ENCODE measurements at regions not wholly inside any gene's neighbourhood (a gene's known extent, or its start where the extent isn't known, plus 50 kb on each side); places are given as distances from the start of the nearest gene placed in this dataset.
"Not testable (repeated sequence)": the region's sequence is repeated elsewhere in the genome, so short reads cannot be mapped to it uniquely, and the experiment has no call there.

- no peak for DNase-seq (ENCODE audit: low read depth in 2 of 2)
These were observed 844.7 kb downstream of the MCTP2 start for GRCh38 chr15:95075792-95076677.

GRCh38 chr15:95076678-95076990 is 845.3 kb downstream of the MCTP2 start:
- no peak for DNase-seq (ENCODE audit: low read depth in 2 of 2)

GRCh38 chr15:95078003-95078402 is 846.6 kb downstream of the MCTP2 start:
- no peak for DNase-seq (ENCODE audit: low read depth in 2 of 2)

- DNase-seq (ENCODE audit: low read depth in 2 of 2): not testable (repeated sequence)
These were observed 848.9 kb downstream of the MCTP2 start for GRCh38 chr15:95080228-95080627.

GRCh38 chr15:95085056-95085455 is 853.7 kb downstream of the MCTP2 start:
- DNase-seq (ENCODE audit: low read depth in 2 of 2): no peak

GRCh38 chr15:95086531-95087252 is 855.3 kb downstream of the MCTP2 start:
- no peak for DNase-seq (ENCODE audit: low read depth in 2 of 2)

GRCh38 chr15:95087253-95087609 is 855.9 kb downstream of the MCTP2 start:
- no peak for DNase-seq (ENCODE audit: low read depth in 2 of 2)

GRCh38 chr15:95091444-95091843 is 860.1 kb downstream of the MCTP2 start:
- no peak for DNase-seq (ENCODE audit: low read depth in 2 of 2)

- DNase-seq (ENCODE audit: low read depth in 2 of 2): no peak
These were observed 863.9 kb downstream of the MCTP2 start for GRCh38 chr15:95095250-95095649.

GRCh38 chr15:95096651-95097050 is 865.3 kb downstream of the MCTP2 start:
- DNase-seq (ENCODE audit: low read depth in 2 of 2): no peak

- DNase-seq (ENCODE audit: low read depth in 2 of 2): no peak
These were observed 866.0 kb downstream of the MCTP2 start for GRCh38 chr15:95097361-95097760.

GRCh38 chr15:95105229-95105628 is 873.9 kb downstream of the MCTP2 start:
- no peak for DNase-seq (ENCODE audit: low read depth in 2 of 2)

- DNase-seq (ENCODE audit: low read depth in 2 of 2): no peak
These were observed 875.4 kb downstream of the MCTP2 start for GRCh38 chr15:95106801-95107200.

GRCh38 chr15:95108673-95109072 is 877.3 kb downstream of the MCTP2 start:
- no peak for DNase-seq (ENCODE audit: low read depth in 2 of 2)

- no peak for DNase-seq (ENCODE audit: low read depth in 2 of 2)
These were observed 880.6 kb downstream of the MCTP2 start for GRCh38 chr15:95111969-95112368.

GRCh38 chr15:95113041-95113440 is 881.7 kb downstream of the MCTP2 start:
- no peak for DNase-seq (ENCODE audit: low read depth in 2 of 2)

GRCh38 chr15:95119041-95119610 is 887.8 kb downstream of the MCTP2 start:
- no peak for DNase-seq (ENCODE audit: low read depth in 2 of 2)

GRCh38 chr15:95120595-95120994 is 889.2 kb downstream of the MCTP2 start:
- DNase-seq (ENCODE audit: low read depth in 2 of 2): no peak

- DNase-seq (ENCODE audit: low read depth in 2 of 2): no peak
These were observed 889.8 kb downstream of the MCTP2 start for GRCh38 chr15:95121191-95121590.

- no peak for DNase-seq (ENCODE audit: low read depth in 2 of 2)
These were observed 894.4 kb downstream of the MCTP2 start for GRCh38 chr15:95125803-95126202.

GRCh38 chr15:95127356-95127755 is 896.0 kb downstream of the MCTP2 start:
- no peak for DNase-seq (ENCODE audit: low read depth in 2 of 2)

GRCh38 chr15:95129574-95129973 is 898.2 kb downstream of the MCTP2 start:
- no peak for DNase-seq (ENCODE audit: low read depth in 2 of 2)

GRCh38 chr15:95131131-95131556 is 899.8 kb downstream of the MCTP2 start:
- DNase-seq (ENCODE audit: low read depth in 2 of 2): no peak

Data from stimulated activated CD4-positive, alpha-beta T cell treated with anti-CD3 and anti-CD28 coated beads, Interleukin-15, amount 100 ng/mL, for 48 hours (primary cell).